Esophagus muscularis mucosa (tissue), 3 donors: ENCODE measurements at regions not wholly inside any gene's neighbourhood (a gene's known extent, or its start where the extent isn't known, plus 50 kb on each side); places are given as distances from the start of the nearest gene placed in this dataset.

ENCODE experiments used
- POLR2AphosphoS5 ChIP-seq, 2 donors: sonication (generic); formaldehyde crosslinking; IDR thresholded peaks; one replicate each; pipeline ENCODE4 v1.6.1; 2017; ENCODE audit warnings: antibody characterized with exemption in 2 of 2
- TF ChIP-seq, protein P1 (sequence below), 3 experiments: fragments of 200-600 bp in 2 of 3; fragments of 450-650 bp in 1 of 3; sonication (generic) in 2 of 3; IDR thresholded peaks; one replicate each; pipeline ENCODE4 v1.5.1; 2017 to 2019; ENCODE audit warnings: antibody characterized with exemption in 3 of 3, mild to moderate bottlenecking in 2 of 3, moderate library complexity in 1 of 3

DNA sequence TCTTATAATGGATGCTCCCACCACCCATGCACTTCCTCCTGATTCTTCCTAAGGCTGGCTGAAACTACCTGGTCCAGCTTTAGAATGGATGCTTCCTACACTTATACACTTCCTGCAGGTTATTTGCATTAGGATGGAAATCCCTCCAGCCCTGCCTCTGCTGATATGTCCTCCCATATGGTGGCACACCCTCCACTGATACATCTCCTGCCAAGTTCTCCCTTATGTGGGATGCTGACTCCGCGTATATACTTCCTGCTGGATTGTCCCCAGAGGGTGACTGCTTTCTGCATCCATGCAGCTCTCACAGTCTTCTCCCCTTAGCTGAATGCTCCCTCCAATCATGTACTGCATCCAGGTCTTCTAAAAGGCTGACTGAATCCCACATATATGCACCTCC, 254.6 kb upstream of the FAM47C start:
- TF ChIP-seq, protein P1, sequence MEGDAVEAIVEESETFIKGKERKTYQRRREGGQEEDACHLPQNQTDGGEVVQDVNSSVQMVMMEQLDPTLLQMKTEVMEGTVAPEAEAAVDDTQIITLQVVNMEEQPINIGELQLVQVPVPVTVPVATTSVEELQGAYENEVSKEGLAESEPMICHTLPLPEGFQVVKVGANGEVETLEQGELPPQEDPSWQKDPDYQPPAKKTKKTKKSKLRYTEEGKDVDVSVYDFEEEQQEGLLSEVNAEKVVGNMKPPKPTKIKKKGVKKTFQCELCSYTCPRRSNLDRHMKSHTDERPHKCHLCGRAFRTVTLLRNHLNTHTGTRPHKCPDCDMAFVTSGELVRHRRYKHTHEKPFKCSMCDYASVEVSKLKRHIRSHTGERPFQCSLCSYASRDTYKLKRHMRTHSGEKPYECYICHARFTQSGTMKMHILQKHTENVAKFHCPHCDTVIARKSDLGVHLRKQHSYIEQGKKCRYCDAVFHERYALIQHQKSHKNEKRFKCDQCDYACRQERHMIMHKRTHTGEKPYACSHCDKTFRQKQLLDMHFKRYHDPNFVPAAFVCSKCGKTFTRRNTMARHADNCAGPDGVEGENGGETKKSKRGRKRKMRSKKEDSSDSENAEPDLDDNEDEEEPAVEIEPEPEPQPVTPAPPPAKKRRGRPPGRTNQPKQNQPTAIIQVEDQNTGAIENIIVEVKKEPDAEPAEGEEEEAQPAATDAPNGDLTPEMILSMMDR (IDR thresholded peaks at IDR 0.05): no peak
- no peak for TF ChIP-seq POLR2AphosphoS5 (IDR thresholded peaks at IDR 0.05)
